H9 (cell line): ENCODE measurements at regions not wholly inside any gene's neighbourhood (a gene's known extent, or its start where the extent isn't known, plus 50 kb on each side); places are given as distances from the start of the nearest gene placed in this dataset.

Source experiments
- DNase-seq: peaks from one replicate; pipeline ENCODE4 v3.0.0-alpha.2; 2017
- H2AFZ ChIP-seq: one replicate; pipeline ENCODE4 v1.6.1; 2013; ENCODE audit warnings: mild to moderate bottlenecking, low read length, control low read depth, moderate library complexity
- H2AK5ac ChIP-seq: 2 replicates; pipeline ENCODE4 v1.6.1; 2013; ENCODE audit warnings: low read length, control low read depth, mixed read lengths; ENCODE audit not compliant: insufficient read length
- H2BK120ac ChIP-seq: one replicate; pipeline ENCODE4 v1.6.1; 2013; ENCODE audit warnings: low read depth, mild to moderate bottlenecking, low read length, control low read depth, inconsistent platforms; ENCODE audit not compliant: poor library complexity, severe bottlenecking
- H2BK12ac ChIP-seq: 2 replicates; pipeline ENCODE4 v1.6.1; 2013; ENCODE audit warnings: low read length, control low read depth, mixed read lengths, low read depth; ENCODE audit not compliant: insufficient read length
- H2BK15ac ChIP-seq: 2 replicates; pipeline ENCODE4 v1.6.1; 2013; ENCODE audit warnings: low read depth, low read length, control low read depth
- H2BK20ac ChIP-seq: one replicate; pipeline ENCODE4 v1.6.1; 2013; ENCODE audit warnings: low read depth, mild to moderate bottlenecking, low read length, control low read depth, inconsistent platforms; ENCODE audit not compliant: poor library complexity, severe bottlenecking
- H2BK5ac ChIP-seq: 2 replicates; pipeline ENCODE4 v1.6.1; 2013; ENCODE audit warnings: low read length, control low read depth, mixed read lengths; ENCODE audit not compliant: insufficient read length
- H3K14ac ChIP-seq: 2 replicates; pipeline ENCODE4 v1.6.1; 2013; ENCODE audit warnings: low read length, control low read depth; ENCODE audit not compliant: insufficient read depth
- H3K18ac ChIP-seq: 2 replicates; pipeline ENCODE4 v1.6.1; 2013; ENCODE audit warnings: low read depth, mild to moderate bottlenecking, mixed read lengths, low read length, control low read depth; ENCODE audit not compliant: insufficient read length
- H3K23ac ChIP-seq: 2 replicates; pipeline ENCODE4 v1.6.1; 2013; ENCODE audit warnings: low read length, control low read depth, mixed read lengths, low read depth; ENCODE audit not compliant: insufficient read length
- H3K23me2 ChIP-seq: 2 replicates; pipeline ENCODE4 v1.6.1; 2013; ENCODE audit warnings: low read depth, mild to moderate bottlenecking, mixed read lengths, low read length, control low read depth; ENCODE audit not compliant: insufficient read length, poor library complexity, severe bottlenecking
- H3K27ac ChIP-seq: 2 replicates; pipeline ENCODE4 v1.5.1; 2013; ENCODE audit warnings: low read length, control low read depth, mixed read lengths, low read depth; ENCODE audit not compliant: insufficient read length
- H3K27me3 ChIP-seq: 2 replicates; pipeline ENCODE4 v1.6.1; 2013; ENCODE audit warnings: low read length, control low read depth, inconsistent platforms; ENCODE audit not compliant: insufficient read depth
- H3K4ac ChIP-seq: 2 replicates; pipeline ENCODE4 v1.6.1; 2013; ENCODE audit warnings: low read depth, mild to moderate bottlenecking, control low read depth, inconsistent platforms, low read length, moderate library complexity
- H3K4me1 ChIP-seq: 2 replicates; pipeline ENCODE4 v1.6.1; 2013; ENCODE audit warnings: low read length, control low read depth, inconsistent platforms; ENCODE audit not compliant: insufficient read depth
- H3K4me2 ChIP-seq: 2 replicates; pipeline ENCODE4 v1.6.1; 2013; ENCODE audit warnings: low read length, control low read depth, mixed read lengths; ENCODE audit not compliant: insufficient read length, insufficient read depth
- H3K56ac ChIP-seq: 2 replicates; pipeline ENCODE4 v1.6.1; 2013; ENCODE audit warnings: low read depth, mild to moderate bottlenecking, mixed read lengths, low read length, control low read depth; ENCODE audit not compliant: insufficient read length
- H3K79me1 ChIP-seq: 2 replicates; pipeline ENCODE4 v1.6.1; 2013; ENCODE audit warnings: low read depth, mild to moderate bottlenecking, moderate library complexity, low read length, control low read depth, inconsistent platforms; ENCODE audit not compliant: insufficient read depth, poor library complexity, severe bottlenecking
- H3K79me2 ChIP-seq: 2 replicates; pipeline ENCODE4 v1.6.1; 2013; ENCODE audit warnings: low read length, control low read depth, inconsistent platforms; ENCODE audit not compliant: insufficient read depth
- H3K9ac ChIP-seq: 2 replicates; pipeline ENCODE4 v1.6.1; 2013; ENCODE audit warnings: low read length, control low read depth, mixed read lengths; ENCODE audit not compliant: insufficient read length; ENCODE audit errors: extremely low read depth
- H3K9me3 ChIP-seq: one replicate; pipeline ENCODE4 v1.6.1; 2013; ENCODE audit warnings: low read depth, low read length, inconsistent platforms; ENCODE audit not compliant: control insufficient read depth
- H3T11ph ChIP-seq: one replicate; pipeline ENCODE4 v1.6.1; 2013; ENCODE audit warnings: mild to moderate bottlenecking, low read length, control low read depth, inconsistent platforms
- H4K20me1 ChIP-seq: one replicate; pipeline ENCODE4 v1.6.1; 2013; ENCODE audit not compliant: control insufficient read depth, insufficient read length, insufficient read depth
- H4K5ac ChIP-seq: 2 replicates; pipeline ENCODE4 v1.6.1; 2013; ENCODE audit warnings: low read depth, mild to moderate bottlenecking, mixed read lengths, low read length, control low read depth; ENCODE audit not compliant: insufficient read length
- H4K8ac ChIP-seq: replicated peaks from 2 replicates; pipeline ENCODE4 v1.6.1; 2013; ENCODE audit warnings: low read length, control low read depth, mixed read lengths, low read depth; ENCODE audit not compliant: insufficient read length
- H4K91ac ChIP-seq: 2 replicates; pipeline ENCODE4 v1.6.1; 2013; ENCODE audit warnings: low read depth, mild to moderate bottlenecking, moderate library complexity, mixed read lengths, low read length, control low read depth; ENCODE audit not compliant: insufficient read length
- H3K27ac Mint-ChIP-seq, 3 experiments: 2 replicates in 2 of 3; 3 replicates in 1 of 3; pipeline ENCODE4 v1.8.0; 2020 to 2021; ENCODE audit warnings: mixed read lengths in 3 of 3, mild to moderate bottlenecking in 1 of 3, moderate library complexity in 1 of 3
- H3K27me3 Mint-ChIP-seq: 2 replicates; pipeline ENCODE4 v1.8.0; 2021; ENCODE audit warnings: low read depth, mild to moderate bottlenecking, moderate library complexity, mixed read lengths
- H3K36me3 Mint-ChIP-seq, 3 experiments: 2 replicates in 2 of 3; 3 replicates in 1 of 3; pipeline ENCODE4 v1.8.0; 2020 to 2021; ENCODE audit warnings: low read depth in 3 of 3, mixed read lengths in 3 of 3; ENCODE audit not compliant: insufficient read depth in 1 of 3
- H3K4me1 Mint-ChIP-seq, 2 experiments: 2 replicates each; pipeline ENCODE4 v1.8.0; 2020; ENCODE audit warnings: mixed read lengths in 2 of 2
- H3K4me3 Mint-ChIP-seq, 2 experiments: 2 replicates in 1 of 2; 3 replicates in 1 of 2; pipeline ENCODE4 v1.8.0; 2020 to 2021; ENCODE audit warnings: mild to moderate bottlenecking in 2 of 2, mixed read lengths in 2 of 2, moderate library complexity in 1 of 2
- H3K9me3 Mint-ChIP-seq, 2 experiments: 2 replicates in 1 of 2; 3 replicates in 1 of 2; pipeline ENCODE4 v1.8.0; 2020; ENCODE audit warnings: mild to moderate bottlenecking in 2 of 2, mixed read lengths in 2 of 2, moderate library complexity in 1 of 2
- CTCF ChIP-seq: fragments of 200-600 bp; sonication (generic); conservative IDR thresholded peaks from 3 replicates; pipeline ENCODE4 v1.8.0; 2021; ENCODE audit warnings: antibody characterized with exemption, mild to moderate bottlenecking

- no peak overlapping the region for H3K4me3 Mint-ChIP-seq
- no peak overlapping the region for H2BK5ac ChIP-seq
- H2AK5ac ChIP-seq = no peak overlapping the region
- peaks cover 0 to under 1% of the 10 kb centered on the region in 2 experiments; a peak in 1 of 5 replicates for H3K9me3 Mint-ChIP-seq
- no peak overlapping the region; the same call in 1 of the 2 replicates for H3K14ac ChIP-seq
- H3K4ac ChIP-seq = no peak overlapping the region
- H2BK120ac ChIP-seq = no peak overlapping the region
- H3K27me3 ChIP-seq = no peaks in the 10 kb centered on the region
- H3K27ac Mint-ChIP-seq = peak overlapping the region in 1 of 3 experiments; percentile 15; a peak in 1 of 7 replicates
- no peaks in the 10 kb centered on the region for H3K23me2 ChIP-seq
- no peak overlapping the region for H2BK12ac ChIP-seq
- H2AFZ ChIP-seq = no peak overlapping the region
- H4K8ac ChIP-seq = no peak overlapping the region
- H3K27me3 Mint-ChIP-seq = no peaks in the 10 kb centered on the region
- H4K20me1 ChIP-seq = no peaks in the 10 kb centered on the region
- no peaks in the 10 kb centered on the region; a peak in 1 of 7 replicates for H3K36me3 Mint-ChIP-seq
- no peak overlapping the region for H3K27ac ChIP-seq
- no peaks in the 10 kb centered on the region for H3K9me3 ChIP-seq
- H4K5ac ChIP-seq = no peak overlapping the region
- H3K4me2 ChIP-seq = no peak overlapping the region
- no peak overlapping the region for H3K23ac ChIP-seq
- no peaks in the 10 kb centered on the region for H3K79me2 ChIP-seq
- DNase-seq = no peak
- no peak overlapping the region for H2BK15ac ChIP-seq
- H3K4me1 ChIP-seq = no peaks in the 10 kb centered on the region
- TF ChIP-seq CTCF = no peak
- no peak overlapping the region for H4K91ac ChIP-seq
- H3K79me1 ChIP-seq = no peaks in the 10 kb centered on the region
- H3K56ac ChIP-seq = no peak overlapping the region
- H3K9ac ChIP-seq = no peak overlapping the region
- H2BK20ac ChIP-seq = no peak overlapping the region
- no peak overlapping the region for H3K18ac ChIP-seq
- H3K4me1 Mint-ChIP-seq = peaks cover 0 to 7% of the 10 kb centered on the region in 2 experiments; a peak in 2 of 4 replicates
- no peak overlapping the region for H3T11ph ChIP-seq
Observed at GRCh38 chr3:25870452-25870851, 80.6 kb downstream of the OXSM start.
